ENCODE measurements at regions not wholly inside any gene's neighbourhood (a gene's known extent, or its start where the extent isn't known, plus 50 kb on each side); places are given as distances from the start of the nearest gene placed in this dataset.

DNA sequence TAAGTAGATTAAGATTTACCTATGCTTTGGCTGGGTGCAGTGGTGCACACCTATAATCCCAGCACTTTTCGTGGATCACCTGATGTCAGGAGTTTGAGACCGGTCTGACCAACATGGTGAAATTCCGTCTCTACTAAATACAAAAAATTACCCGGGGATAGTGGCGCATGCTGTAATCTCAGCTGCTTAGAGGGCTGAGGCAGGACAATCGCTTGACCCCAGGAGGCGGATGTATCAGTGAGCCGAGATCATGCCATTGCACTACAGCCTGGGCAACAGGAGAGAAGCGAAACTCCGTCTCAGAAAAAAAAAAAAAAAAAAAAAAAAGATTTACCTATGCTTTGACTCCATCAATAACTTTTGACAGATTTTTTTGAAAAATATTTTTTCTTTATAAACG lies 267.1 kb upstream of the SEMA6A start:
- TF ChIP-seq, protein P1, sequence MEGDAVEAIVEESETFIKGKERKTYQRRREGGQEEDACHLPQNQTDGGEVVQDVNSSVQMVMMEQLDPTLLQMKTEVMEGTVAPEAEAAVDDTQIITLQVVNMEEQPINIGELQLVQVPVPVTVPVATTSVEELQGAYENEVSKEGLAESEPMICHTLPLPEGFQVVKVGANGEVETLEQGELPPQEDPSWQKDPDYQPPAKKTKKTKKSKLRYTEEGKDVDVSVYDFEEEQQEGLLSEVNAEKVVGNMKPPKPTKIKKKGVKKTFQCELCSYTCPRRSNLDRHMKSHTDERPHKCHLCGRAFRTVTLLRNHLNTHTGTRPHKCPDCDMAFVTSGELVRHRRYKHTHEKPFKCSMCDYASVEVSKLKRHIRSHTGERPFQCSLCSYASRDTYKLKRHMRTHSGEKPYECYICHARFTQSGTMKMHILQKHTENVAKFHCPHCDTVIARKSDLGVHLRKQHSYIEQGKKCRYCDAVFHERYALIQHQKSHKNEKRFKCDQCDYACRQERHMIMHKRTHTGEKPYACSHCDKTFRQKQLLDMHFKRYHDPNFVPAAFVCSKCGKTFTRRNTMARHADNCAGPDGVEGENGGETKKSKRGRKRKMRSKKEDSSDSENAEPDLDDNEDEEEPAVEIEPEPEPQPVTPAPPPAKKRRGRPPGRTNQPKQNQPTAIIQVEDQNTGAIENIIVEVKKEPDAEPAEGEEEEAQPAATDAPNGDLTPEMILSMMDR (conservative IDR thresholded peaks at IDR 0.05; ENCODE audit: low read length): no peak
- TF ChIP-seq EZH2phosphoT487 (IDR thresholded peaks at IDR 0.05; ENCODE audit: borderline replicate concordance, low read depth, low read length): no peak
